GM18507 (cell line): ENCODE measurements at regions not wholly inside any gene's neighbourhood (a gene's known extent, or its start where the extent isn't known, plus 50 kb on each side); places are given as distances from the start of the nearest gene placed in this dataset.

Experiments
- DNase-seq: peaks from one replicate; pipeline ENCODE4 v3.0.0; 2011; ENCODE audit warnings: low read depth; ENCODE audit not compliant: insufficient read length; ENCODE audit errors: extremely low spot score
- FAIRE-seq: peaks from 2 replicates; lab custom pipeline; 2011; peaks lifted over from hg19 to GRCh38; lab: Jason Lieb, UNC

DNA sequence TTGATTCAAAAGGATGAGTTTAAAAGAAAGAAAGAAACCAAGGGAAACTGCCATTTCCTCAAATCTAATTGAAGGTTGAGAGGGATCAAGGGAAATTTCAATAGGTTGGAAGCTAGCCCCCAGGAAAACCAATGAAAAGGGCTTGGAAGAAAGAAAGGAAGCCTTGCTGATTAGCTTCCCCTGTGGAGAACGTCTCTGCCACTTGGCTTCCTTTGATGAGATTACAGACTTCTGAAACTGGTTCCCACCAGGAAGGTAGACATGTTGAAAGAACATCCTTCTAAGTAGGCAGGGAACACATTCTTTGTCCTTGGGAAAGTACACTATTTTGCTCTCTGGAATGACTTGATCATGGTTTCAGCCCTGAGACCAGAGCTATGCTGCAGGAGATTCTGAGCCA, 65.5 kb upstream of the DMRTA1 start:
- DNase-seq (no peak), FAIRE-seq (no peak)

DNA sequence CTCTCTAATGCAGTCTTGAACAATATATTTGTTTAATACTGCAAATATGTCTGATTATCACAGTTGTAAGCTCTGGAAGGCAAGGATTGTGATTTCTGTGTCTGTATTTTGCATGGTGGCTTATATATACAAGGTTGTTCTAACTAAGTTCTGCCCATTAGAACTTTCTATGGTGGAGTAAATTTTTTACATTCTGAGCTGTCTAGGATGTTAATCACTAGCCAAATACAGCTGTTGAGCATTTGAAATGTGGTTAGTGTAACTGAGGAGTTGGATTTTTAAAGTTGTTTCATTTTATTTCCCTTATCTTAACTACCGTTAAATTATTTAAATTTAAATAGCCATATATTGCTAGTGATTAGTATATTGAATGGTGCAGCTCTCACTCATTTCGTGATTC, 64.3 kb upstream of the DMRTA1 start:
- DNase-seq (no peak), FAIRE-seq (no peak)

DNA sequence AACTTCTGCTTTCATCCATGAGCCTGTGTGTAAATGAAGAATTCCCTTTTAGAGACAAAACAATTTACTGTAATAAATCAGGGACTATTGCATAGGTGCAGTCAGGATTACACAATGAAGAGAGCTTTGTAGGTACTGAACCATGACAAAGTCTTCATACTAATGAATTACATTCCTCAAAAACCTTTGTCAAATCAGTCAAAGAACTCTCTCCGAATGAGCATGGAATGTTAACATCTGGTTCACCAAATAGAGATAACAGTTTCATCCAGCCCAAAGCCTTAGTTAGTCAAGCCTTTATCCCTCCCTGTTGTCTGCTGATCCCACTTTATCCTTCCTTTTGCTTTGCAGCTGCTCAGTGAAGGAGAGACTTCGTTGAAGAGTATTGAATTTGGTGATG, 62.9 kb upstream of the DMRTA1 start:
- DNase-seq (no peak), FAIRE-seq (no peak)

GRCh38 chr9:22389271-22389670, 57.4 kb upstream of the DMRTA1 start:
- FAIRE-seq (no peak), DNase-seq (no peak)

DNA sequence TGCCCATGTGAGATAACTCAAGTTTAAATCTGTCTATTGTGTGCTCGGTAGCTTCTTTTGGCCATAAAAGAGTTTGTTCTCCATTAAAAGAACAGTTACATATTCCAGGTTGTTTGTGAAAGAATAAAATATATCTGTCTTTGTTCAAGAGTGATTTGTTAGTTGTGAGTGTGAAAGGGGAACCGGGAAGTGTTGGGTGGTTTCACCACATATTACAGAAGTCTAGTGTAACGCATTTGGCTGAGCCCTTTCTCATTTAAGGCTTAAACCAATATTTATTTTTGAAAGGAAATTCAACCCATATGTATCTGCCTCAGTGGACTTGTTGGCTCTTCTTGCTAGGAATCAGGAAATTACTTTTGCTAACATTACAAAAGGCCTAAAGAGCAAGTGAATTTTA, 54.1 kb upstream of the DMRTA1 start:
- FAIRE-seq (no peak), DNase-seq (no peak)

DNA sequence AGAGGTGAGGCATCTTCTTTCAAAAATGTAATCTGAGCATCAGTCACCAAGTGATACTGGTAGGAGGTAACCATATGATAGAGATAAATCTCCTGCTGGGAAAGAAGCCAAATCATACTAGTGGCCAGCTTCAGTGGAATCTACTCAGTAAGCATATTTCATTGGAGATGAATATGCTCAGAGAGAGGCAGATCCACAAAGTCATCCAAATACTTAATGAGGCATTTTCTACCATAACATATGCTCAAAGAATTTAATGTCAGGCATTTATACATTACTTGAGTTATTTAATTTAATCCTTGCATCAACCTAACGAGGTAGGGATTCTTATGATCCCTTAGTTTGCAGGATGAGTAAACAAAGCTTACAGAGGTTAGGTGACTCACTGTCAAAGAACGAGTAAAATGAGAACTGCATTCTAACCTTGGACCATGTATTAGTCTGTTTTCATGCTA, 50.9 kb upstream of the DMRTA1 start:
- DNase-seq, result no peak
- no peak for FAIRE-seq
